ENCODE measurements at regions not wholly inside any gene's neighbourhood (a gene's known extent, or its start where the extent isn't known, plus 50 kb on each side); places are given as distances from the start of the nearest gene placed in this dataset.

- DNase-seq: no peak
Observed at GRCh38 chr10:118246332-118247295, 95.5 kb downstream of the FAM204A start.

- DNase-seq: no peak
Observed at GRCh38 chr10:118243907-118244306, 98.2 kb downstream of the FAM204A start.

GRCh38 chr10:118241229-118242137 is 100.6 kb downstream of the FAM204A start:
- DNase-seq: peak; percentile 16

- no peak for DNase-seq
Observed at GRCh38 chr10:118239236-118239630, 102.9 kb downstream of the FAM204A start.

DNA sequence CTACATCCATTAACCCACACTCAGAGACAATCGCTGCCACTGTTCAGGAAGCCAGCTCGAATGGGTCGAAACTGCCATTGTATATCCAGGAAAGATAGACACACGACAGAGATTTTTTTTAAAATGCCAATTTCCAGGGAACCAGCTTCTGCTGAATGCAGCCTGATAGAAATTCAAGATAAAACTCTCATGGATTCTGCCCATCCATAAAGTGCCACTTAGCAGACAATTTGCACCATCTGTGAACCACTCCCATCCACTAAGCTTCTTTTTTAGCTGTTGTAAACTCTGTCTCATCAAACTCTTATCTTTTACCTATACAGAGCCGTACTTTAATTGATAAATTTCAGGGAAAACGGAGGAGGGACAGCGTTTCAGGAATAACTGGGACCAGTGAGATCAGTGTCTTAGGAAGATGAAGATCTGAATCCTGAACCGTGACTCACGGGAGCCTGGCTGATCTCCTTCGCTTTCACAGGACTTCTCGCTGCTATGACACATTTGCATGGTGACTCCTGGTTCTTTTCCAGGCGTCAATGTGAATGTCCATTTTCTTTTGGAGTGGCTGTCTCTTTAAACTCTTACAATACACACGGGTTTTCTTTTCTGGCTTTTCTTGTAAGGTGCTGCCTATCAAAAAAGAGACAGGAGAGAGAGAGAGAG is 103.4 kb downstream of the FAM204A start:
- DNase-seq: no peak

DNA sequence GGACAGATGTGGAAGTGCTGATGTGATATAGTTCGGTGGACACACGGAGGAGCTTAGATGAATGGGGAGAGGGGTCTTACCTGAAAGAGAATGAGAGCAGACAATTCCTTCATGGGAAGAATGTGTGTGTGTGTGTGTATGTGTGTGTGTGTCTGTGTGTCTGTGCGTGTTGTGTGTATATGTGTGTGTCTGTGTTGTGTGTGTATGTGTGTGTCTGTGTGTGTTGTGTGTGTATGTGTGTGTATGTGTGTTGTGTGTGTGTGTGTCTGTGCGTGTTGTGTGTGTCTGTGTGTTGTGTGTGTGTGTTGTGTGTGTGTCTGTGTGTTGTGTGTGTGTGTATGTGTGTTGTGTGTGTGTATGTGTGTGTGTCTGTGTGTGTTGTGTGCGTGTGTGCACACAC is 104.2 kb downstream of the FAM204A start:
- DNase-seq: no peak

- no peak for DNase-seq
Observed at GRCh38 chr10:118234683-118235082, 107.4 kb downstream of the FAM204A start.

DNA sequence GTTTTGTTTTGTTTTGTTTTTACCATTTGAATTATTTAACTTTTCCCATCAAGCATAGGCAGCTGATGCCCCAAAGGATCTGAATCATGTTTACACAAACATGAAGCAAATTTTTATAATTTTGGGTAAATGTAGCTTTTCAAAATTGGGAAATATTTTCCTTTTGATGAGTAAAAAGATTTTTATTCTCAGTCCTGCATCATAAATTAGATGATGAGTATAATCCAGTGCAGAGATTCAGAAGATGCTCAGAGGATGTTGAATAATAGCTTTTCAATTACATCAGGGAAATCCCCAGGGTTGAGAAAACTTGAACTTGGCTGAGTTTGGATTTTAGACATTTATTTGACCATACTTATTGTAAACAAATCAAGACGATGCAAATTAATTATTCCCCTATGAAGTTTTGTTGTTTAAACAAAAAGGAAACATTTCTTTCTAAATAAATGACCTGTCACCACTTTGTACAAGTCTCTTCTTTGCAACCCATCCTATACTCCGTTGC is 121.7 kb downstream of the FAM204A start:
- no peak for DNase-seq

DNA sequence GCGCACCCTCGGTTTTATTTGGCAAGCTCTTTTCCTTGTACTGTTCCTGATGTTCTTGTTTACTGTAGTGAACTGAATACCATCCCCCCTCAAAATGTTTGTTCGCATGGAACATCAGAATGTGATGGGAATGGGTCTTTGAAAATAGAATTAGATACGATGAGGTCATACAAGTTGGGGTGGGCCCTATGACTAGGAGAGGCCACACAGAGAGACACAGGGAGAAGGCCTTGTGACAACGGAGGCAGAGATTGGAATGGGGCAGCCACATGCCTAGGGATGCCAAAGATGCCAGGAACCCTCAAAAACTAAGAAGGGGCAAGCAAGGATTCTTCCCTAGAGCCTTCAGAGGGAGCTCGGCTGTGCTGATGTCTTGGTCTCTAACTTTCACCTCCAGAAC is 123.6 kb downstream of the FAM204A start:
- DNase-seq: no peak

DNA sequence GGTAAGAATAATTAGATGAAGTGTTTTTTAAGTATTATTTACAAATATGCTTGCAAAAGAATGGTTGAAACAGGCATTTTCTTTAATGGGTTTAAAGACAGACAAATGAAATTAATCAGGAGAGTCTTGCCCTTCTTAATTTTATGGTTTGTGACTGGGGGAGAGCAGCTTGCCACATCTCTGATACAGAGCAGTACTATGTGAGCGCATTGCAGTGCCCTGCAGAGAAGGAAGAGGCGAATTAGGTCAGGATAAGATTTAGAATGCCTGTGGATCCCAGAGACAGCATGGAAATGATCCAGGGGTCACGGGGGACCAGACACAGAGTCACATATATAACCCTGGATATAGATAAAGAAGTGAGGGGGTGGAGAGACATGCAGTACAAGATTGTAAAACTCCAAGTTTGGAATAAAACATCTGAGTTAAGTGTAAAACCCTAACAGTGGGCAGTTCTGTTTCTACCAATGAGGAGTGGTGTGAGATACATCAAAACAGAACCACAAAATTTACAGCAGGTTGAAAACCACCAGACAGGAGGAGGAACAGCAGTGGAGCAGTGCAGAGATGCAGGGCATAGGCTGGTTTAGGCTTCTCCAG is 125.5 kb downstream of the FAM204A start:
- no peak for DNase-seq

DNA sequence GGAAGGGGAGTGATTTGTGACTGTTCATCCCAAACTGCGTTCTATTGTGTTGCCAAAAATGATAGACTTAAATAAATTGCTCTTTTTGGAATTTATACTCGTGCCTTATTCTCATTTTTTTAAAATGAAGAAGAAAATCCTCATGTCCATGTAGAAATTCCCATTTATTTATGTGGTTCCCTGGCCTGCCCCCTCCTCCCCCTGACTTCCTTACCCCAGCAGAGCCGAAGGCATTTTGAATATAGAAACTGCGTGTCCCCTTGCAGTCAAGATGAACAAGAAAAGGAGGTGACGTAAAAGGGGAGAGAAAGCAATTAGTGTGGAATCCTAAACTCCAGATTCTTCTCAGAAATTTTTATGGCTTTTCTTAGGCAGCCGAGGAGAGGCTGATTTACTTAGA is 126.1 kb downstream of the FAM204A start:
- DNase-seq: no peak

DNA sequence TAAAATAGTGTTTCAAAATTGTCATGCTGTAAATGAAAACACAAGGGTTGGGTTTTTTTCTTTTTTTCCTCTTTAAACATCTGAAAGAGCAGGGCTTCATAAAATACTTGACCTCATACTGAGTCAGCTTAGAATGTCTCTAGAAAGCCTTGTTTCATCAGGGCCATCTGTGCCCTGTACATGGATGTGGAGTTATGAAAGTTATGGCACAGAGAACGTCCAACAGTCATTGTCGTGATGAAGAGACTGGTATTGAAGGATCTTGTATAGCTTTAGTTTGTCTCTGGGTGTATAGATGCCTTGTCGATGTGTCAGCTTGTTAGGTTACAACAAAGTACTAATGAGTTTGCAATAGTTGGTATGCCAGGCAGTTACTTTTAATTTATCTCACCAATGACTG is 127.3 kb downstream of the FAM204A start:
- no peak for DNase-seq

GRCh38 chr10:118213436-118213835 is 128.7 kb downstream of the FAM204A start:
- no peak for DNase-seq

- DNase-seq: no peak
Observed at GRCh38 chr10:118210276-118210675, 131.8 kb downstream of the FAM204A start.

GRCh38 chr10:118209215-118209614 is 132.9 kb downstream of the FAM204A start:
- DNase-seq: no peak

GRCh38 chr10:118207470-118208007 is 134.6 kb downstream of the FAM204A start:
- no peak for DNase-seq

DNA sequence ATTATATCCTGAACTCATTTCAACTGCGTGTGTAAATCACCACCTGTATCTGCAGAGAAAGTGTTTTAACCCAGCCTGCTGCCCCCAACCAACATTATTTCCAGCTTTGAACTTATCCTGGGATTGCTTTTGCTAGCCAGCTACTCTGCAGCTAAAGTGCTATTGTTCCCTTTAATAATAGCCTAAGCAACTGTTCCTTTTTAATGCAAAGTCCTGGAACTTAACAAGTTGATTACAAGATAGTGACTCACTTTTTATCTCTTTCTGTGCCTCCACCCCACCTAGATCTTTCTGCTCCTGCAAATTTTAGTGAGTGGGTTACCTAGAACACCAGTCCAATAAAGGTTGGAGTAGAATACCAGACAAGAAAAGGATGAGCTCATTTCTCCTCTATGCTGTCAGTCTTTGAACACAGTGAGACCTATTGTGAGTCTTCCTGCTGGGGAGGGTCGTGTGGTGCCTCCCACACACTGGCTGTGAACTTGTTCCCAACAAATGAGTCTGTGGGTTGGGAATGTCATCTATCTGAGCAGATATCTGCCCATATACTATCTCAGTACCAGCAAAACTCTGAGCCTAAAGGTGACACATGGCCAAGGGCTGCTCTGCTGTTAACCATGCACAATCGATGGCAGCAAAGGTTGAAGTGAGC is 137.7 kb downstream of the FAM204A start:
- no peak for DNase-seq

- no peak for DNase-seq
Observed at GRCh38 chr10:118203461-118203860, 138.7 kb downstream of the FAM204A start.

DNA sequence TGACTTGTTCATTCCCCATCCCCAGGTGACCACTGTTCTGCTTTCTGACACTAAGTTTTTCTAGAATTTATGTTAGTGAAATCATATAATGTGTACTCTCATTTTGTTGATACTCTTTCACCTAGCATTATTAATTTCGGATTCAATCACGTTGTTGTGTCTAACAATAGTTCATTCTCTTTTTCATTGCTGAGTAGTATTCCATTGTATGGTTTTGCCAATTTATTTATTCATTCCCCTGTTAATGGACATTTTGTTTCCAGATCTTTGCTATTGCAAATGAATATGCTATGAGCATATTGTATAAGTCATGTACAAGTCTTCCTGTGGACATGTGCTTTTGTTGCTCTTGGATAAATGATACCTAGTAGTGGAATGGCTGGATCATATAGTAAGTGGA is 146.4 kb downstream of the FAM204A start:
- no peak for DNase-seq

DNA sequence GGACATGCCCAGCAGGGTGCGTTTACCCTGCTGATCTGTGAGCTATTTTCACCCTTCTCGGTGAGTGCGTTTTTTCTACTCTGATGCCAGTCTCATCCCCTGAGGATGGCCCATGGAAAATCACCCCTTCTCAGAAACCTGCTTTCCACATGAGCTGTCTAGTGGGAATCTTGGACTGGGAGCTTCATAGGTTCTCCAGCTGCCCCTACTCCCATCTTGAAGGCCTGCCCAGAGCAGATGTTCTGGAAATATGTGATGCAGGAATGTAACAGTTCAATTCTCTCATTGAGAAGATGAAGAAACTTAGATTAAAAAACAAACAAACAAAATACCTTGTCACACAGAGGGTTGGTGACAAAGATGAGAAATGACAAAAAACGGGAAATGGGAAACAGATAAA is 146.9 kb upstream of the RAB11FIP2 start:
- DNase-seq: no peak

DNA sequence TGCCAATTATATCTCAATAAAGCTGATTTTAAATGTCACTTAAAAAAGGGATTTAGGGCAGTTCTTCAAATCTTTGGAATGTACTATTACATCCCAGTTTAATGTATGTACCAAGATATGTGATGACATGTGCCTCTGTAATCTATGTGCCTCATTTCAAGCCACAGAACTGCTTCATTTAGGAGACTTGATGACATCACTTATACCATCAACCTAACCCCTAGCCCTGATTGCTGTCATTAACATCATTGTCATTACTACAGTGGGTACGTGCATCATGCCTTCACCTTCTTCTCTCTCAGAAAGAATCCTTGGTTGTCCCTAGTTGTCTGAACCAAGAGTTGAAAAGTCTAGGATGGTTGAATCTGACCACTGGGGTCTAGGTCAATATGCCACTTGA is 134.3 kb upstream of the RAB11FIP2 start:
- no peak for DNase-seq

GRCh38 chr10:118175148-118175547 is 128.4 kb upstream of the RAB11FIP2 start:
- no peak for DNase-seq

Data from NCI-H774 (cell line).